HL-60 (cell line): ENCODE measurements at regions not wholly inside any gene's neighbourhood (a gene's known extent, or its start where the extent isn't known, plus 50 kb on each side); places are given as distances from the start of the nearest gene placed in this dataset.

ENCODE experiments used
- GABPA ChIP-seq: IDR thresholded peaks from 2 replicates; pipeline ENCODE4 v1.6.1; 2012; ENCODE audit warnings: low read depth
- POLR2AphosphoS5 ChIP-seq: IDR thresholded peaks from 2 replicates; pipeline ENCODE4 v1.6.1; 2012; ENCODE audit warnings: low read depth
- TF ChIP-seq, protein P1 (sequence below): IDR thresholded peaks from one replicate; pipeline ENCODE4 v1.5.1; 2011; ENCODE audit warnings: low read length, control low read depth, inconsistent platforms; ENCODE audit not compliant: insufficient read depth
- TF ChIP-seq, protein P2 (sequence below): IDR thresholded peaks from 2 replicates; pipeline ENCODE4 v1.6.1; 2012; ENCODE audit warnings: low read depth; ENCODE audit not compliant: insufficient replicate concordance

DNA sequence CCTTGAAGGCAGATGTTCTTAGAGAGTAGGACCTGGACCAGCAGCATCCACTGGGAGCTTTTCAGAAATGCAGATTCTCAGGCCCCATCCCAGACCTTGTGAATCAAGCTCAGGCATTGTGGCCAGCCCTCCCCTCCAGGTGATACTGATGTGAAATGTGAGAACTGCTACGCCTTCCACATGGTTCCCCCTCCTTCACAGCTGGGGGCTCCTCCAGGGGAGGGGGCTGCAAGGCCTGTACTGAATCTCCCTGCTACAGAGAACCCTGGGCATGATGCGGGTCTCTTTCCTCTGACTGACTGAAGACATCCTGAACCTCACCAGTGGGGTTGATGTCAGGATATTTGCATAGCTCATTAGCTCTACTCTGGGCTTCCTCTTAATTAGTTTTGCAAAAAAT, 141.8 kb upstream of the CSF3R start:
- TF ChIP-seq, protein P1, sequence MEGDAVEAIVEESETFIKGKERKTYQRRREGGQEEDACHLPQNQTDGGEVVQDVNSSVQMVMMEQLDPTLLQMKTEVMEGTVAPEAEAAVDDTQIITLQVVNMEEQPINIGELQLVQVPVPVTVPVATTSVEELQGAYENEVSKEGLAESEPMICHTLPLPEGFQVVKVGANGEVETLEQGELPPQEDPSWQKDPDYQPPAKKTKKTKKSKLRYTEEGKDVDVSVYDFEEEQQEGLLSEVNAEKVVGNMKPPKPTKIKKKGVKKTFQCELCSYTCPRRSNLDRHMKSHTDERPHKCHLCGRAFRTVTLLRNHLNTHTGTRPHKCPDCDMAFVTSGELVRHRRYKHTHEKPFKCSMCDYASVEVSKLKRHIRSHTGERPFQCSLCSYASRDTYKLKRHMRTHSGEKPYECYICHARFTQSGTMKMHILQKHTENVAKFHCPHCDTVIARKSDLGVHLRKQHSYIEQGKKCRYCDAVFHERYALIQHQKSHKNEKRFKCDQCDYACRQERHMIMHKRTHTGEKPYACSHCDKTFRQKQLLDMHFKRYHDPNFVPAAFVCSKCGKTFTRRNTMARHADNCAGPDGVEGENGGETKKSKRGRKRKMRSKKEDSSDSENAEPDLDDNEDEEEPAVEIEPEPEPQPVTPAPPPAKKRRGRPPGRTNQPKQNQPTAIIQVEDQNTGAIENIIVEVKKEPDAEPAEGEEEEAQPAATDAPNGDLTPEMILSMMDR, result no peak
- TF ChIP-seq GABPA (no peak), POLR2AphosphoS5 (no peak)
- TF ChIP-seq, protein P2, sequence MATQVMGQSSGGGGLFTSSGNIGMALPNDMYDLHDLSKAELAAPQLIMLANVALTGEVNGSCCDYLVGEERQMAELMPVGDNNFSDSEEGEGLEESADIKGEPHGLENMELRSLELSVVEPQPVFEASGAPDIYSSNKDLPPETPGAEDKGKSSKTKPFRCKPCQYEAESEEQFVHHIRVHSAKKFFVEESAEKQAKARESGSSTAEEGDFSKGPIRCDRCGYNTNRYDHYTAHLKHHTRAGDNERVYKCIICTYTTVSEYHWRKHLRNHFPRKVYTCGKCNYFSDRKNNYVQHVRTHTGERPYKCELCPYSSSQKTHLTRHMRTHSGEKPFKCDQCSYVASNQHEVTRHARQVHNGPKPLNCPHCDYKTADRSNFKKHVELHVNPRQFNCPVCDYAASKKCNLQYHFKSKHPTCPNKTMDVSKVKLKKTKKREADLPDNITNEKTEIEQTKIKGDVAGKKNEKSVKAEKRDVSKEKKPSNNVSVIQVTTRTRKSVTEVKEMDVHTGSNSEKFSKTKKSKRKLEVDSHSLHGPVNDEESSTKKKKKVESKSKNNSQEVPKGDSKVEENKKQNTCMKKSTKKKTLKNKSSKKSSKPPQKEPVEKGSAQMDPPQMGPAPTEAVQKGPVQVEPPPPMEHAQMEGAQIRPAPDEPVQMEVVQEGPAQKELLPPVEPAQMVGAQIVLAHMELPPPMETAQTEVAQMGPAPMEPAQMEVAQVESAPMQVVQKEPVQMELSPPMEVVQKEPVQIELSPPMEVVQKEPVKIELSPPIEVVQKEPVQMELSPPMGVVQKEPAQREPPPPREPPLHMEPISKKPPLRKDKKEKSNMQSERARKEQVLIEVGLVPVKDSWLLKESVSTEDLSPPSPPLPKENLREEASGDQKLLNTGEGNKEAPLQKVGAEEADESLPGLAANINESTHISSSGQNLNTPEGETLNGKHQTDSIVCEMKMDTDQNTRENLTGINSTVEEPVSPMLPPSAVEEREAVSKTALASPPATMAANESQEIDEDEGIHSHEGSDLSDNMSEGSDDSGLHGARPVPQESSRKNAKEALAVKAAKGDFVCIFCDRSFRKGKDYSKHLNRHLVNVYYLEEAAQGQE, result no peak
